MM.1S (cell line): ENCODE measurements at regions not wholly inside any gene's neighbourhood (a gene's known extent, or its start where the extent isn't known, plus 50 kb on each side); places are given as distances from the start of the nearest gene placed in this dataset.

Source experiments
- DNase-seq: peaks from one replicate; pipeline ENCODE4 v3.0.0-alpha.2; 2015
- H2AFZ ChIP-seq: fragments of 300-600 bp; sonication (generic); 2 replicates; pipeline ENCODE4 v1.6.0; 2016; ENCODE audit warnings: antibody characterized with exemption, low read length
- H3F3A ChIP-seq: fragments of 300-600 bp; sonication (generic); 2 replicates; pipeline ENCODE4 v1.6.1; 2016; ENCODE audit warnings: mild to moderate bottlenecking, antibody characterized with exemption, low read length, moderate library complexity, mixed read lengths; ENCODE audit not compliant: insufficient read depth
- H3K27ac ChIP-seq: fragments of 300-600 bp; sonication (generic); 2 replicates; pipeline ENCODE4 v1.5.1; 2016; ENCODE audit warnings: mild to moderate bottlenecking, low read length
- H3K27me3 ChIP-seq: fragments of 300-600 bp; sonication (generic); replicated peaks from 2 replicates; pipeline ENCODE4 v1.6.0; 2016; ENCODE audit warnings: low read length; ENCODE audit not compliant: insufficient read depth
- H3K36me3 ChIP-seq: fragments of 300-600 bp; sonication (generic); replicated peaks from 2 replicates; pipeline ENCODE4 v1.6.1; 2016; ENCODE audit warnings: mild to moderate bottlenecking, low read length, mixed read lengths; ENCODE audit not compliant: insufficient read depth
- H3K4me1 ChIP-seq: fragments of 300-600 bp; sonication (generic); 2 replicates; pipeline ENCODE4 v1.6.1; 2016; ENCODE audit warnings: low read length, mixed read lengths
- H3K4me2 ChIP-seq: fragments of 300-600 bp; sonication (generic); 2 replicates; pipeline ENCODE4 v1.6.0; 2016; ENCODE audit warnings: low read depth, low read length
- H3K4me3 ChIP-seq: fragments of 300-600 bp; sonication (generic); 2 replicates; pipeline ENCODE4 v1.5.1; 2016; ENCODE audit warnings: low read length, mixed read lengths
- H3K79me2 ChIP-seq: fragments of 300-600 bp; sonication (generic); 2 replicates; pipeline ENCODE4 v1.6.1; 2016; ENCODE audit warnings: mixed run types, low read length, mixed read lengths
- H3K9ac ChIP-seq: fragments of 300-600 bp; sonication (generic); 2 replicates; pipeline ENCODE4 v1.6.1; 2016; ENCODE audit warnings: low read length, mixed read lengths
- H3K9me2 ChIP-seq: fragments of 300-600 bp; sonication (generic); replicated peaks from 2 replicates; pipeline ENCODE4 v1.6.1; 2016; ENCODE audit warnings: mild to moderate bottlenecking, low read length, mixed read lengths; ENCODE audit not compliant: insufficient read depth
- H3K9me3 ChIP-seq: fragments of 300-600 bp; sonication (generic); replicated peaks from 2 replicates; pipeline ENCODE4 v1.6.1; 2016; ENCODE audit warnings: mild to moderate bottlenecking, low read length, mixed read lengths; ENCODE audit not compliant: insufficient read depth
- H4K20me1 ChIP-seq: fragments of 300-600 bp; sonication (generic); 2 replicates; pipeline ENCODE4 v1.6.1; 2016; ENCODE audit warnings: mild to moderate bottlenecking, low read length, moderate library complexity, mixed read lengths; ENCODE audit not compliant: insufficient read depth
- EZH2 ChIP-seq: fragments of 300-600 bp; sonication (generic); optimal IDR thresholded peaks from 2 replicates; pipeline ENCODE3; 2017; ENCODE audit warnings: low read depth, mild to moderate bottlenecking, antibody characterized with exemption, low read length, mixed read lengths
- EZH2phosphoT487 ChIP-seq: fragments of 300-600 bp; sonication (generic); IDR thresholded peaks from 2 replicates; pipeline ENCODE4 v1.6.1; 2018; ENCODE audit warnings: antibody characterized with exemption, low read length
- TF ChIP-seq, protein P1 (sequence below): fragments of 300-600 bp; sonication (generic); IDR thresholded peaks from 2 replicates; pipeline ENCODE4 v1.5.1; 2016; ENCODE audit warnings: antibody characterized with exemption, low read length, mixed read lengths

DNA sequence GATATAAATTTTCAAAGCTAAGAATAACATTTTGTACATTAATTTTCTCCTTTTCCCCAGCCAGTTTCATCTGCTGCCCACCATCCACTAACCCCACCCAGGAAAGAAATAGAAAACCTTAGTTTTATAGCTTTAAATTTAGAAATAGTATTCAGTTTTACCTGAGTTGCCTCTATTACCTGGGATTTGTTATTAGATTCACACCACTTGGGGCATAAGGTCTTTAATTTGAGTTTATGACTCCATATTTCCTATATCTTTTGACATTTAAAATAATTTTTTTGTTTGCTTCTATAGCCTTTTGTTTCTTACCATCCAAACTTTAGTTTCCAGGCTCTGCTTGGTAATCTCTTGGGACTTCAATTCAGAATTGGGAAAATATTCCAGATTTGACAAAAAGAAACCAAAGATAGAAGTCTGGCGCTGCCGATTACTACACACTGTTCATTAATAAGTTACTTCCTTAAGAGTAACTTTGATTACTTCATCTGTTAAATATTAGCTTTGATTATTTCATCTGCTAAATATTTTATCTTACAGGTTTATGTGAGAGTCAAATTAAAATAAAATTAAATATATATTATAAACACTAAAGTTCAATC lies 485.5 kb upstream of the FOXG1 start:
- no peaks in the 10 kb centered on the region for H3K79me2 ChIP-seq
- TF ChIP-seq, protein P1, sequence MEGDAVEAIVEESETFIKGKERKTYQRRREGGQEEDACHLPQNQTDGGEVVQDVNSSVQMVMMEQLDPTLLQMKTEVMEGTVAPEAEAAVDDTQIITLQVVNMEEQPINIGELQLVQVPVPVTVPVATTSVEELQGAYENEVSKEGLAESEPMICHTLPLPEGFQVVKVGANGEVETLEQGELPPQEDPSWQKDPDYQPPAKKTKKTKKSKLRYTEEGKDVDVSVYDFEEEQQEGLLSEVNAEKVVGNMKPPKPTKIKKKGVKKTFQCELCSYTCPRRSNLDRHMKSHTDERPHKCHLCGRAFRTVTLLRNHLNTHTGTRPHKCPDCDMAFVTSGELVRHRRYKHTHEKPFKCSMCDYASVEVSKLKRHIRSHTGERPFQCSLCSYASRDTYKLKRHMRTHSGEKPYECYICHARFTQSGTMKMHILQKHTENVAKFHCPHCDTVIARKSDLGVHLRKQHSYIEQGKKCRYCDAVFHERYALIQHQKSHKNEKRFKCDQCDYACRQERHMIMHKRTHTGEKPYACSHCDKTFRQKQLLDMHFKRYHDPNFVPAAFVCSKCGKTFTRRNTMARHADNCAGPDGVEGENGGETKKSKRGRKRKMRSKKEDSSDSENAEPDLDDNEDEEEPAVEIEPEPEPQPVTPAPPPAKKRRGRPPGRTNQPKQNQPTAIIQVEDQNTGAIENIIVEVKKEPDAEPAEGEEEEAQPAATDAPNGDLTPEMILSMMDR = no peak
- no peak for TF ChIP-seq EZH2
- no peak for TF ChIP-seq EZH2phosphoT487
- no peaks in the 10 kb centered on the region for H3K9me2 ChIP-seq
- no peaks in the 10 kb centered on the region for H3K36me3 ChIP-seq
- no peak overlapping the region for H3K4me3 ChIP-seq
- no peaks in the 10 kb centered on the region for H4K20me1 ChIP-seq
- no peak overlapping the region for H2AFZ ChIP-seq
- H3K4me1 ChIP-seq = no peaks in the 10 kb centered on the region
- no peak for DNase-seq
- no peak overlapping the region for H3K9ac ChIP-seq
- H3K27me3 ChIP-seq = no peaks in the 10 kb centered on the region
- H3F3A ChIP-seq = no peaks in the 10 kb centered on the region
- H3K9me3 ChIP-seq = no peaks in the 10 kb centered on the region
- H3K27ac ChIP-seq = no peak overlapping the region
- H3K4me2 ChIP-seq = no peak overlapping the region

DNA sequence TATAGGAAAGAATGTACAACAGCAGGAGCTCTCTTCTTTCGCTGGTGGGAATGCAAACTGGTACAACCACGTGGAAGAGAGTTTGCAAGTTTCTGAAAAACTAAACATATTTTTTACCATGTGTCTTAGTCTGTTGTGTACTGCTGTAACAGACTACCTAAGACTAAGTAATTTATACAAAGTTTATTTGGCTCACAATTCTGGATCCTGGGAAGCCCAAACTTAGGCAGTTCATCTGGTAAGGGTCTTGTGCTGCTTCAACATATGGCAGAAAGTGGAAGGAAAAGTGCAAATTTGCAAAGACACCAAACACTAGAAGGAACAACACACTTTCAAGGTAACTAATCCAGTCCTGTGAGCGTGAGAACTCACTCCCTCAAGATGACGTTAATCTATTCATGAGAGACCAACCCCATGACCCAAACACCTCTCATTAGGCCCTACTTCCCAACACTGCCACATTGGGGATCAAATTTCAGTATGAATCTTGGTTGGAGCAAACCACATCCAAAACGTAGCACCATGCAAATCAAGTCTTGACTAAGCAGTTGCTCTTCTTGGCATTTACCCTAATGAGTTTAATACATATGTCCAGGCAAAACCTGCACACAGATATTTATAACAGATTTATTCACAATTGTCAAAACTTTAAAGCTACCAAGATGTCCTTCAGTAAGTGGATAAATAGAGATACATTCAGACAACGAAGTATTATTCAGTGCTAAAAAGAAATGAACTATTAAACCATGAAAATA lies 481.9 kb upstream of the FOXG1 start:
- Histone ChIP-seq H3K4me3 (no peak overlapping the region), H3K4me2 (no peak overlapping the region), H4K20me1 (no peaks in the 10 kb centered on the region), H3K9me2 (no peaks in the 10 kb centered on the region), H3K79me2 (no peaks in the 10 kb centered on the region), H3K4me1 (no peaks in the 10 kb centered on the region), H3K27ac (no peak overlapping the region), H2AFZ (no peak overlapping the region), H3K27me3 (no peaks in the 10 kb centered on the region), H3F3A (no peaks in the 10 kb centered on the region), H3K9ac (no peak overlapping the region), H3K9me3 (no peaks in the 10 kb centered on the region), H3K36me3 (no peaks in the 10 kb centered on the region)
- TF ChIP-seq EZH2 (no peak), EZH2phosphoT487 (no peak)
- TF ChIP-seq, protein P1 = no peak
- no peak for DNase-seq

DNA sequence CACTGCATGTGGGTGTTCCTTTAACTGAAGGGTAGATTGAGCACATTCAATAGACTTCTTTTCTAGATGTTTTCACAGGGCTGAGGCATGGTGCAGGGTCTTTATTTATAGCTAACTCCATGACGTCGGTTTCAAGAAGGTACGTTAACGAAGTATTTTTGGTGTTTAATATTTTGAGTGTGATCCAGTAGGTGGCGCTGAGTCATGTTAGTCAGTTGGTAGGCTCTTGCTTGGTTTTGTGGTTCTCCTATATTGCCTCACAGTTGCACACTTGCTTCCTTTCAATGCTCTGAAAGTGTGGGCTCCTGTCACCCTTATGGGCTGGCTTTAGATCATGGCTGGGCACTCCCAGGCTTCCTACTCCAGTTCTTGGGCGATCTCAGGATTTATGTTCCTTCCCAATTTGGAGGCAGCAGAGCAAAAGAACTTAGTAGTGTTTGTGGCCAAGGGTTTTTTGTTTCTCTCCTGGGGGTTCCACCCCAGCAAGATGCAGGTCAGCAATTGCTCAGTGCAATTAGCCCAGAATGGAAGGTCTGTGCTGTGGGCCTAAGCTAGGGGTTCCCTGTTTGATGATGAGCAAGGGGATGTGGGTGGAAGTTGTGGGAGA lies 471.6 kb upstream of the FOXG1 start:
- Histone ChIP-seq H2AFZ (no peak overlapping the region), H3K79me2 (no peaks in the 10 kb centered on the region), H3K4me2 (no peak overlapping the region), H3K9me2 (no peaks in the 10 kb centered on the region), H3F3A (no peaks in the 10 kb centered on the region), H3K9ac (no peak overlapping the region), H3K4me3 (no peak overlapping the region), H3K27me3 (no peaks in the 10 kb centered on the region), H3K9me3 (no peaks in the 10 kb centered on the region), H3K4me1 (no peaks in the 10 kb centered on the region), H4K20me1 (no peaks in the 10 kb centered on the region), H3K36me3 (no peaks in the 10 kb centered on the region), H3K27ac (no peak overlapping the region)
- TF ChIP-seq EZH2 (no peak), EZH2phosphoT487 (no peak)
- TF ChIP-seq, protein P1 = no peak
- DNase-seq = peak; percentile 7
